ENCODE measurements at regions not wholly inside any gene's neighbourhood (a gene's known extent, or its start where the extent isn't known, plus 50 kb on each side); places are given as distances from the start of the nearest gene placed in this dataset.

GRCh38 chr20:11155156-11155756 lies 481.5 kb upstream of the JAG1 start:
- DNase-seq (ENCODE audit: low read depth), result peak; percentile 98
- TF ChIP-seq CTCF (IDR thresholded peaks at IDR 0.05; ENCODE audit: control insufficient read depth, extremely low read depth, insufficient read depth), result no peak
- H3K4me3 ChIP-seq (ENCODE audit: low read depth, low read length), result no peak overlapping the region

- no peak for TF ChIP-seq CTCF (IDR thresholded peaks at IDR 0.05; ENCODE audit: control insufficient read depth, extremely low read depth, insufficient read depth)
- DNase-seq (ENCODE audit: low read depth), result no peak
Measured at GRCh38 chr20:11156922-11157321, 483.1 kb upstream of the JAG1 start.

GRCh38 chr20:11158146-11158545 lies 484.3 kb upstream of the JAG1 start:
- TF ChIP-seq CTCF (IDR thresholded peaks at IDR 0.05; ENCODE audit: control insufficient read depth, extremely low read depth, insufficient read depth), result no peak

More at GRCh38 chr20:11156922-11157321, 483.1 kb upstream of the JAG1 start:
- H3K4me3 ChIP-seq (ENCODE audit: low read depth, low read length), result no peak overlapping the region

GRCh38 chr20:11158589-11158988 lies 484.8 kb upstream of the JAG1 start:
- no peak for DNase-seq (ENCODE audit: low read depth)
- no peak overlapping the region for H3K4me3 ChIP-seq (ENCODE audit: low read depth, low read length)

More at GRCh38 chr20:11158146-11158545, 484.3 kb upstream of the JAG1 start:
- no peak overlapping the region for H3K4me3 ChIP-seq (ENCODE audit: low read depth, low read length)
- no peak for DNase-seq (ENCODE audit: low read depth)

GRCh38 chr20:11159728-11160127 lies 485.9 kb upstream of the JAG1 start:
- H3K4me3 ChIP-seq (ENCODE audit: low read depth, low read length), result no peak overlapping the region
- TF ChIP-seq CTCF (IDR thresholded peaks at IDR 0.05; ENCODE audit: control insufficient read depth, extremely low read depth, insufficient read depth), result no peak

More at GRCh38 chr20:11158589-11158988, 484.8 kb upstream of the JAG1 start:
- no peak for TF ChIP-seq CTCF (IDR thresholded peaks at IDR 0.05; ENCODE audit: control insufficient read depth, extremely low read depth, insufficient read depth)

GRCh38 chr20:11162026-11162775 lies 488.4 kb upstream of the JAG1 start:
- TF ChIP-seq CTCF (IDR thresholded peaks at IDR 0.05; ENCODE audit: control insufficient read depth, extremely low read depth, insufficient read depth), result no peak
- no peak for DNase-seq (ENCODE audit: low read depth)
- no peak overlapping the region for H3K4me3 ChIP-seq (ENCODE audit: low read depth, low read length)

More at GRCh38 chr20:11159728-11160127, 485.9 kb upstream of the JAG1 start:
- DNase-seq (ENCODE audit: low read depth), result no peak

Measured in LNCaP clone FGC (cell line).